ENCODE measurements at regions not wholly inside any gene's neighbourhood (a gene's known extent, or its start where the extent isn't known, plus 50 kb on each side); places are given as distances from the start of the nearest gene placed in this dataset.
"Not testable (repeated sequence)": the region's sequence is repeated elsewhere in the genome, so short reads cannot be mapped to it uniquely, and the experiment has no call there.

DNA sequence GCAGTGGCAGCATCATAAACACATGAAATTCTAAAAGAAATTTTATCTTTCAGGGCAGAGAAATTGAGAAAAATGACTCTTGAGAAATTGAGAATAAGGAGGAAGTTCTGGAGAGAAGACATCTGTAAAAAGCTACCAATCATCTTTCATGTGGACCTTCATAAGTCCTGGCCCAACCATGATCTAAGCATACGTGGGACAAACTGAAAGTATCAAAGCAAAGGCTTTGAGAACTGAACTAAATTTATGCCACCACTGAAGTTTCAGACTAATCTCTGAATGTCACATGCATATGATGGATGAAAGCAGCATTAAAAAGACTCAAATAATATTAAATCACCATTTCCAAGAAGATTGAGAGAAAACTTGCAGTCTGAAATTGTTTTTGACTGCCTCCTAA lies 1502.8 kb upstream of the LRRTM3 start:
- H3K27ac Mint-ChIP-seq: no peak overlapping the region
- no peak overlapping the region for H3K4me3 Mint-ChIP-seq
- H3K36me3 Mint-ChIP-seq (ENCODE audit: low read depth): no peaks in the 10 kb centered on the region
- no peak for DNase-seq (ENCODE audit: low spot score)
- no peaks in the 10 kb centered on the region for H3K27me3 Mint-ChIP-seq (ENCODE audit: low read depth)
- no peaks in the 10 kb centered on the region for H3K4me1 Mint-ChIP-seq (ENCODE audit: low read depth)
- H3K9me3 Mint-ChIP-seq: peaks cover 35% of the 10 kb centered on the region

DNA sequence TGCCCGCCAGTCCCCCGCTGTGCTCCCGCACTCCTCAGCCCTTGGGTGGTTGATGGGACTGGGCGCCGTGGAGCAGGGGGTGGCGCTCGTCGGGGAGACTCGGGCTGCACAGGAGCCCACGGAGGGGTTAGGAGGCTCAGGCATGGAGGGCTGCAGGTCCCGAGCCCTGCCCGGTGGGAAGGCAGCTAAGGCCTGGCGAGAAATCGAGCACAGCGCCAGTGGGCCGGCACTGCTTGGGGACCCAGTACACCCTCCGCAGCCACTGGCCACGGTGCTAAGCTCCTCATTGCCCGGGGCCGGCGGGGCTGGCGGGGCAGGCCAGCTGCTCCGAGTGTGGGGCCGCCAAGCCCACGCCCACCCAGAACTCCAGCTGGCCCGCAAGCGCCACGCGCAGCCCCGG lies 1496.5 kb upstream of the LRRTM3 start:
- not testable (repeated sequence) for H3K36me3 Mint-ChIP-seq (ENCODE audit: low read depth)

DNA sequence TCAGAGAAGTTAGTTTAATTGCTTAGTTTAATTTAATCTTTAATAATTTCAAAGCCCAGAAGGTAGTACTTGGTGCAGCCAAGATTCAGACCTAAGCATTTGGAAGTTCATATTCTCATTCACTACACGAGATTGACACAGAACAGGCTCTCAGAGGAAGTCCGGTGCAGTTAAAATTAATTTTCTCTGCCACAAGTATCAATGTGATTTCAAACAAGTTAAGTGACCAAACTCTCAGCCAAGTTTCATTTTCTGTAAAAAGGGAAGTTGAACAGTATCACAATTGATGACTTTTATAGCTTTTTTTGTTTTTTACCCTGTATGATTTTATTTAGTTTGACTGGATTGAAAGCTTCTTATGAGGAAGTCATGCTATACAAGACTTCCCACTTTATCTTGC lies 1494.9 kb upstream of the LRRTM3 start:
- no peaks in the 10 kb centered on the region for H3K36me3 Mint-ChIP-seq (ENCODE audit: low read depth)
- H3K27ac Mint-ChIP-seq: no peak overlapping the region
- peaks cover 7% of the 10 kb centered on the region for H3K9me3 Mint-ChIP-seq
- no peak for DNase-seq (ENCODE audit: low spot score)
- H3K4me3 Mint-ChIP-seq: no peak overlapping the region
- no peaks in the 10 kb centered on the region for H3K27me3 Mint-ChIP-seq (ENCODE audit: low read depth)
- H3K4me1 Mint-ChIP-seq (ENCODE audit: low read depth): no peaks in the 10 kb centered on the region

More for the DNA sequence above, 1496.5 kb upstream of the LRRTM3 start:
- not testable (repeated sequence) for H3K27me3 Mint-ChIP-seq (ENCODE audit: low read depth); H3K4me1 Mint-ChIP-seq (ENCODE audit: low read depth); H3K4me3 Mint-ChIP-seq; DNase-seq (ENCODE audit: low spot score); H3K27ac Mint-ChIP-seq
- peaks cover 16% of the 10 kb centered on the region for H3K9me3 Mint-ChIP-seq

DNA sequence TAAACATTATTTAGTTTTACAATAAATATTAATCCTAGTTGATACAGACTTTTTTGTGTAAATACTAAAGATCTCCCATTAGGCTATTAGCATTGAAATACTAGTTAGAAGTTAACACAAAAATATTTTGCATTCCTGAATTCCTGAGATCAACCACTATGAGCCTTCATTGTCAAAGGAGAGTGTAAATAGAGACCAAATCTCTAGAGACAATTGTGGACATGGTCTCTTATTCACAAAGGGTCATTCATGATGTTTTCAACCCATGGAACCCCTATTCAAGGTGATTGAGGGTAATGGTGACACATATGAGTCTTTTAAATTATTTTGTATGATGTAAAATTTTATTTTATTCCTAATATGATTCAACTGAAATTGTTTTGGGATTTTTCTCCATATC lies 1454.8 kb upstream of the LRRTM3 start:
- no peaks in the 10 kb centered on the region for H3K27me3 Mint-ChIP-seq (ENCODE audit: low read depth)
- no peaks in the 10 kb centered on the region for H3K36me3 Mint-ChIP-seq (ENCODE audit: low read depth)
- H3K4me1 Mint-ChIP-seq (ENCODE audit: low read depth): no peaks in the 10 kb centered on the region
- DNase-seq (ENCODE audit: low spot score): no peak
- no peak overlapping the region for H3K4me3 Mint-ChIP-seq
- H3K27ac Mint-ChIP-seq: no peak overlapping the region
- H3K9me3 Mint-ChIP-seq: peaks cover 20% of the 10 kb centered on the region

DNA sequence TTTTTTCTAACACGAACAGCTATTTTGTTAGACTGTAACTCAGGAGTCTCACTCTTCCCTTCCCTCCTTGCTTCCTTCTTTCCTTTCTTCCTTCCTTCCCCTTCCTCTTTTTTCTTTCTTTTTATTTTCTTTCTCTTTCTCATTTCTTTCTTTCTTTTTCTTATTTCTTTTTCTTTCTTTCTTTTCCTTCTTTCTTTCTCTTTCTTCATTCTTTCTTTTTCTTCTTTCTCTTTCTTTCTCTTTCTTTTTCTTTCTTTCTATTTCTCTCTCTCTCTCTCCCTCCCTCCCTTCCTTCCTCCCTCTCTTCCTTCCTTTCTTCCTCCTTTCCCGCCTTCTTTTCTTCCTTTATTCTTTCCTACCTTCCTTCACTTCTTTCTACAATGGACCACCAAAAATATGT lies 1443.0 kb upstream of the LRRTM3 start:
- no peaks in the 10 kb centered on the region for H3K4me1 Mint-ChIP-seq (ENCODE audit: low read depth)
- H3K9me3 Mint-ChIP-seq: peaks cover 15% of the 10 kb centered on the region
- no peak overlapping the region for H3K27ac Mint-ChIP-seq
- no peaks in the 10 kb centered on the region for H3K36me3 Mint-ChIP-seq (ENCODE audit: low read depth)
- H3K27me3 Mint-ChIP-seq (ENCODE audit: low read depth): no peaks in the 10 kb centered on the region
- DNase-seq (ENCODE audit: low spot score): no peak
- H3K4me3 Mint-ChIP-seq: no peak overlapping the region

DNA sequence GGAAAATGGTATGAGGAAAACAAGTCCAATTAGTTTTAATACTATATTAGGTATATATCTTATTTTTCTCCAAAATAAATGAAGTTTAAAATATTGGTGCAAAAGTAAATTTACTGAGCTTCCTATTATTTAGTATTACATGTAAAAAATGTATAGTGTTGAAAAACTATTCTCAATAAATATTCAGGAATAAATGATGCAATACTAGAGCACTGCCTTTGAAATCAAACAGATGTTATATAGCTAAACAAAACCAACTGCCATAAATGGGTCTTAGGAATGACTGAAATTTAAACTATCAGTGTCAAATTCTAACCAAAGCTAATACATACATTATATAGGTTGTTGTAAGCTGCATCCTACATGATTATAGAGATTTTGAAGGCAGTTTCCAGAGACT lies 1434.0 kb upstream of the LRRTM3 start:
- Mint-ChIP-seq H3K27ac (no peak overlapping the region), H3K27me3 (ENCODE audit: low read depth) (no peaks in the 10 kb centered on the region), H3K4me1 (ENCODE audit: low read depth) (no peaks in the 10 kb centered on the region), H3K36me3 (ENCODE audit: low read depth) (no peaks in the 10 kb centered on the region), H3K4me3 (no peak overlapping the region), H3K9me3 (peaks cover 11% of the 10 kb centered on the region)
- DNase-seq (ENCODE audit: low spot score): no peak

DNA sequence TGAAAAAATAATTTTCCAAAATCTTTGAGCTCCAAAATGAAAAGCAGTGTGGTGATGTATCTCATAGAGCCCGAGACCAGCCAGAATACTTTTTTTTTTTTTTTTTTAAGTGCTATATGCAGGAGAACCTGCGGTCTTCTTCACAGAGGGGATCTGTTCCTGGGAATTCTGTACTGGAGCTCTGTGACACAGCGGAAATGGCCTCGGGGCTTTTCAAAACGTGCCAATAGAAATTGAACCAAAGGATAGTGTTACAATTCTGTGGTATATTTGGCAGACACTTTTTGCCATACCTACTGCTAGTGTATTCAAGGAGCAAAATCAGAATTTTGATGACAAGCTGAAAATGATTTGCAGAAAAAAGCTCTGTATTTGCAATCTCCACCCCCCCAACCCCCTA lies 1429.3 kb upstream of the LRRTM3 start:
- DNase-seq (ENCODE audit: low spot score): no peak
- no peak overlapping the region for H3K4me3 Mint-ChIP-seq
- no peak overlapping the region for H3K27ac Mint-ChIP-seq
- peaks cover 4% of the 10 kb centered on the region for H3K9me3 Mint-ChIP-seq
- no peaks in the 10 kb centered on the region for H3K4me1 Mint-ChIP-seq (ENCODE audit: low read depth)
- H3K27me3 Mint-ChIP-seq (ENCODE audit: low read depth): no peaks in the 10 kb centered on the region
- H3K36me3 Mint-ChIP-seq (ENCODE audit: low read depth): no peaks in the 10 kb centered on the region

DNA sequence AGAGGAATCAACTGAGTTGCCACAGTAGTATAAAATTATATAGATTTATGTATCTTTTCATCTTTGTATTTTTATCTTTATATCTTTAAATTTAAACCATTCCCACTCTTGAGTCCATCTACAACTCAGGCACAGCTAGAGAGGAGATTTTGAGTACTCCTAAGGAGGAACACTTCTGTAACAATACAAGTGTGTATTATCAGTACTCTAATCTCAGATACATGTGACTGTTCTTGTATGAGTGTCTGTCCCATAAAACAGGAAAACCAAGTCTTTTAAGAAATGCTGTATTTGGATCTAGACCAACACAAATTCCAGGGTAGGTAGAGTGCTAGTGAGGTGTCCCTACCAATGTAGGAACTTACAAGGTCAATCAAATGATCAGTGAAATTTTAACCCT lies 1428.0 kb upstream of the LRRTM3 start:
- Mint-ChIP-seq H3K4me3 (no peak overlapping the region), H3K27me3 (ENCODE audit: low read depth) (no peaks in the 10 kb centered on the region), H3K27ac (no peak overlapping the region), H3K9me3 (peaks cover 4% of the 10 kb centered on the region), H3K4me1 (ENCODE audit: low read depth) (no peaks in the 10 kb centered on the region), H3K36me3 (ENCODE audit: low read depth) (no peaks in the 10 kb centered on the region)
- DNase-seq (ENCODE audit: low spot score): no peak

DNA sequence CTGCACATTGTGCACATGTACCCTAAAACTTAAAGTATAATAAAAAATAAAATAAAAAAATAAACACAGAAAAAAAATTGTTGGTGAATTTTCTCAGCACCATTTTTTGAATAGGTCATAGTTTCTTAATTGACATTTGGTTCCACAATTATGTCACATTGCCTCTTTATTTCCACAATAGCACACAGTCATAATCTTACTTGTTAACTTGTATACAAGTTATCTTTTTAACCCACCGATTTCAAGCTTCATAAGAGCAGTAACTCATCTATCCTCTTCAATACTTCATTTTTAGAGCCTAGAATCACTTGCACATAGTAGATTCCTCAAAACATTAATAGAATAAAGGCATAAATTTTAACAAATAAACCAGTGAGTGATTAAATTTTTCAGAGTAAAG lies 1425.1 kb upstream of the LRRTM3 start:
- Mint-ChIP-seq H3K4me1 (ENCODE audit: low read depth) (no peaks in the 10 kb centered on the region), H3K27ac (no peak overlapping the region), H3K27me3 (ENCODE audit: low read depth) (no peaks in the 10 kb centered on the region), H3K9me3 (peaks cover 13% of the 10 kb centered on the region), H3K36me3 (ENCODE audit: low read depth) (no peaks in the 10 kb centered on the region), H3K4me3 (no peak overlapping the region)
- no peak for DNase-seq (ENCODE audit: low spot score)

DNA sequence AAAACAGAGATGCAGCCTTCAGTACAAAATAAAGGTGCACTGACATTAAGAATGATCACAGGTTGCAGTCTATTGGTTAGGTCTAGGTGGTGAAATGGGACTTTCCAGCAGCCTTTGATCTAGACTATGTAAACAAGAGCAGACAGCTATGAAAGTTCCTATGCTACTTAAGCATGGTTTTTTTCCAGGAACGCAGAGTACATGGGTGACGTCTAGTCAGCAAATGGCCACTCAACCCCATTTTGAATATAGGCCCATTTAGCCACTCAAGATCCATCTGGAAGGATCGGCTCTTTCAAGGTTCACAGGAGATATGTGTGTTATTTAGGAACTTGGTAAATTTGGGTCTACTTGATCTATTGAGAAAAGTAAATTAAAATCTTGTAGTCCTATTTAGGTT lies 1424.6 kb upstream of the LRRTM3 start:
- no peak for DNase-seq (ENCODE audit: low spot score)
- Mint-ChIP-seq H3K27ac (no peak overlapping the region), H3K36me3 (ENCODE audit: low read depth) (no peaks in the 10 kb centered on the region), H3K4me1 (ENCODE audit: low read depth) (no peaks in the 10 kb centered on the region), H3K4me3 (no peak overlapping the region), H3K9me3 (peaks cover 14% of the 10 kb centered on the region), H3K27me3 (ENCODE audit: low read depth) (no peaks in the 10 kb centered on the region)

DNA sequence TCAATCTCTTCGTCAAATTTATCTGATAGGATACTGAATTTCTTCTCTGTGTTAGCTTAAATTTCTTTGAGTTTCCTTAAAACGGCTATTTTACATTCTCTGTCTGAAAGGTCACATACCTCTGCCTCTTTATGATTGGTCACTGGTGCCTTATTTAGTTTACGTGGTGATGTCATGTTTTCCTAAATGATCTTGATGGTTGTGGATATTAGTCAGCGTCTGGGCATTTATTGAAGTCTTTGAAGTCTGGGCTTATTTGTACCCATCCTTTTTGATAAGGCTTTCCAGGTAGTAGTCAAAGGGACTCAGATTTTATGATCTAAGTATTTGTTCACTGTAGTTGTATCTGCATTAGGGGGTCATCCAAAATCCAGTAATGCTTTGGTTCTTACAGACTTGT lies 1407.5 kb upstream of the LRRTM3 start:
- no peak overlapping the region for H3K4me3 Mint-ChIP-seq
- H3K27ac Mint-ChIP-seq: no peak overlapping the region
- peaks cover 22% of the 10 kb centered on the region for H3K9me3 Mint-ChIP-seq
- no peak for DNase-seq (ENCODE audit: low spot score)
- H3K36me3 Mint-ChIP-seq (ENCODE audit: low read depth): no peaks in the 10 kb centered on the region
- H3K4me1 Mint-ChIP-seq (ENCODE audit: low read depth): no peaks in the 10 kb centered on the region
- no peaks in the 10 kb centered on the region for H3K27me3 Mint-ChIP-seq (ENCODE audit: low read depth)

DNA sequence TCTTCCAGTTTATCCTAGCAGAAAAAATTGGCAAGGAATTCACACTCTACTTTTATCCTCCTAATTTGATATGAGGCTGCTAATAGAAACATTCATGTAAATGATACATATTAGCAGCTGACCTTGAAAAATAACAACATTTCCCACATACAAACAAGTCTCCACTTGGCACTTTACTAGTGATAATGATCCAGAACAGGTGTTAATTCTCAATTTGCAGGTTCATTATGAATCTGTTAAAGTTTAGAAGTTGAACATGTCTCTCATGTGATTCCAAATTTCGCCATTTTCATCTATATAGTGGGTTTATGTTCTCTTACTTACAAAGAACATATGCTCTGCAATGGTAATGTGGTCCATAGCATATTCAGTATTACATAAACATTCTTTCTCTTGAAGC lies 1396.8 kb upstream of the LRRTM3 start:
- no peaks in the 10 kb centered on the region for H3K4me1 Mint-ChIP-seq (ENCODE audit: low read depth)
- no peak overlapping the region for H3K27ac Mint-ChIP-seq
- H3K36me3 Mint-ChIP-seq (ENCODE audit: low read depth): no peaks in the 10 kb centered on the region
- no peaks in the 10 kb centered on the region for H3K27me3 Mint-ChIP-seq (ENCODE audit: low read depth)
- H3K9me3 Mint-ChIP-seq: peaks cover 15% of the 10 kb centered on the region
- H3K4me3 Mint-ChIP-seq: no peak overlapping the region
- DNase-seq (ENCODE audit: low spot score): no peak

DNA sequence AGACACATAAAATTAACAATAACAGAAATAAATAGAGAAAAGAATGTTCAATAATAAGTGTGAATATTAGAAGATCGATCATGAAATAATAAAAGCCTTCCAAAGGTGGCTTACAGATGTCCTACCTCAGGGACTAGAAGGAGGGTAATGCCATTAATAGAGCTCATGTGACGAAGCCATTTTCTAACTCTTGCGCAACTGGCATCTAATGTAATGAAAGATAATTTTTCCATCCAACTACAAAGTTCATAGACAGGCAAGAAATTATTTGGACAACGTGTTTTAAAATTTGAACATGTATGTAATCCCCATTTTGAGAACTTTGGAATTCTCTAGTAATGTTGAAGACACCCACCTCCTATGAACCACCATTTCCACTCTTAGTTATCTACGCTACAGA lies 1394.3 kb upstream of the LRRTM3 start:
- Mint-ChIP-seq H3K27me3 (ENCODE audit: low read depth) (no peaks in the 10 kb centered on the region), H3K36me3 (ENCODE audit: low read depth) (no peaks in the 10 kb centered on the region), H3K4me1 (ENCODE audit: low read depth) (no peaks in the 10 kb centered on the region), H3K4me3 (no peak overlapping the region), H3K27ac (no peak overlapping the region), H3K9me3 (peaks cover 12% of the 10 kb centered on the region)
- DNase-seq (ENCODE audit: low spot score): no peak

DNA sequence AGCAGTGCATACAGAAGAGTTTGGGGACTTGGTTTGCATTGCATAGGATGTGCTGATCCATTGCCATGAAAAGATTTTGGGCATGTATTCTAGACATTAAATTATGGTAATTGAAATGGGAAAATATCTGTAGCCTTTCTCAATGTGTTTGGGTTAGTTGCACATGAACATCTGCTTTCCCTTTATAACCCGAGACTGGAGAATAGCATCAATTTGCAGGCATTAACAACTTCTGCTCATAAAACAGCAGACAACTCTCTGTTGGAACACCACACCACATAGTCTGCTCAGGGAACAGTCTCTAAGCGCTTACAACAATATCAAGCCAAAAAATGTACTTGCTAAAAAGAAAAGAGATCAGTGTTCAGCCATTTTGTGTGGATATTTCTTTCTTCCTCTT lies 1391.1 kb upstream of the LRRTM3 start:
- Mint-ChIP-seq H3K4me3 (no peak overlapping the region), H3K9me3 (peaks cover 3% of the 10 kb centered on the region), H3K36me3 (ENCODE audit: low read depth) (no peaks in the 10 kb centered on the region), H3K27me3 (ENCODE audit: low read depth) (no peaks in the 10 kb centered on the region), H3K27ac (no peak overlapping the region), H3K4me1 (ENCODE audit: low read depth) (no peaks in the 10 kb centered on the region)
- DNase-seq (ENCODE audit: low spot score): no peak

DNA sequence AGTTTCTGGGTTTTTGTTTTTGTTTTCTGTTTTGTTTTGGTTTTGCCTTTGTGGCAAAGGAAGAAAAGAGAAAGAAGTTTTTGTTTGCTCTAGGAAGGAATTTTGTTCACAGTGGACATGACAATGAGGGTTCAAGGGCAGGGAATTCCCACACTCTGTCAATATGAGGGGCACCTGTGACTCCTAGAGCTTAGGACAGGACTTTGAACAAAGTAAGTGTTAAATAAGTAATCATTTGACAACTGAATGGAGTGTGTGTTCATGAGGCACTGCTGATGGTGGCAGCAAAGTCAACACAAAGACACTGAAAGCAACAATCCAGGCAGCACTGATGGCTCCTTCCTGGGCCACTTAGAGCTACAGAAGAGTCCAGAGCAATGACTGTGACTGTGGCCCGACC lies 1381.1 kb upstream of the LRRTM3 start:
- H3K9me3 Mint-ChIP-seq: peaks cover 6% of the 10 kb centered on the region
- H3K36me3 Mint-ChIP-seq (ENCODE audit: low read depth): no peaks in the 10 kb centered on the region
- no peak for DNase-seq (ENCODE audit: low spot score)
- no peaks in the 10 kb centered on the region for H3K27me3 Mint-ChIP-seq (ENCODE audit: low read depth)
- no peak overlapping the region for H3K27ac Mint-ChIP-seq
- H3K4me3 Mint-ChIP-seq: no peak overlapping the region
- H3K4me1 Mint-ChIP-seq (ENCODE audit: low read depth): no peaks in the 10 kb centered on the region

DNA sequence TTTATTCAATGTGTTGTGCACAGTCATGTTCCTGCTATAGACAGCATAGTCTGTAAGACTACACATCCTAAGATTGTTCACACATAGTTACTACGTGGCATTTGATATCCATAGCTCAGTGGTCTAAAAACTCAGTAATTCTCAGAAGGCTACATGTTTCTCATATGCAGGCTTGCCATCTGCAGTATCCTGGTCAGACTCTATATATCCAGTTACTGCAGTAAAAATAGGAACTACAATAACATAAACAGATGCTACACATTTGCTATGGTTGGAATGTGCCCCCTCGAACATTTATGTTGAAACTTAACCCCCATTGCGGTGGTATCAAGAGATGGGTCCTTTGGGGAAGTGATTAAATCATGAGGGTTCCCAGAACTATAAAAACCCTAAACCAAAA lies 1377.8 kb upstream of the LRRTM3 start:
- Mint-ChIP-seq H3K36me3 (ENCODE audit: low read depth) (no peaks in the 10 kb centered on the region), H3K4me3 (no peak overlapping the region), H3K4me1 (ENCODE audit: low read depth) (no peaks in the 10 kb centered on the region), H3K27ac (no peak overlapping the region), H3K27me3 (ENCODE audit: low read depth) (no peaks in the 10 kb centered on the region), H3K9me3 (peaks cover 10% of the 10 kb centered on the region)
- DNase-seq (ENCODE audit: low spot score): no peak

Measured in T-helper 2 cell treated with Interferon-gamma antibody and Interleukin-4, amounts not matched to agents 5 μg/mL and 100 μg/mL, for 36 hours (primary cell).